Astrocyte (in vitro differentiated cells and primary cell): ENCODE measurements at regions not wholly inside any gene's neighbourhood (a gene's known extent, or its start where the extent isn't known, plus 50 kb on each side); places are given as distances from the start of the nearest gene placed in this dataset.

Source experiments
- DNase-seq: peaks from one replicate; pipeline ENCODE4 v3.0.0-alpha.2; 2010; ENCODE audit warnings: low read depth
- FAIRE-seq: peaks from 2 replicates; lab custom pipeline; 2011; peaks lifted over from hg19 to GRCh38; lab: Jason Lieb, UNC
- H2AFZ ChIP-seq: 2 replicates; pipeline ENCODE4 v1.6.0; 2012; ENCODE audit warnings: low read depth, low read length, inconsistent platforms
- H3K27ac ChIP-seq: 2 replicates; pipeline ENCODE4 v1.5.1; 2011; ENCODE audit warnings: low read depth, low read length, inconsistent platforms
- H3K27me3 ChIP-seq: 2 replicates; pipeline ENCODE4 v1.6.0; 2011; ENCODE audit warnings: low read length, inconsistent platforms; ENCODE audit not compliant: insufficient read depth
- H3K36me3 ChIP-seq: 2 replicates; pipeline ENCODE4 v1.5.1; 2011; ENCODE audit warnings: low read length, inconsistent platforms; ENCODE audit not compliant: insufficient read depth
- H3K4me1 ChIP-seq: 2 replicates; pipeline ENCODE4 v1.5.1; 2011; ENCODE audit warnings: low read length, inconsistent platforms; ENCODE audit not compliant: insufficient read depth
- H3K4me2 ChIP-seq: 2 replicates; pipeline ENCODE4 v1.6.0; 2012; ENCODE audit warnings: low read length, inconsistent platforms
- H3K4me3 ChIP-seq: 2 replicates; pipeline ENCODE4 v1.5.1; 2011; ENCODE audit warnings: low read depth, mild to moderate bottlenecking, low read length, inconsistent platforms; ENCODE audit not compliant: insufficient read depth
- H3K79me2 ChIP-seq: 2 replicates; pipeline ENCODE4 v1.6.0; 2012; ENCODE audit warnings: mild to moderate bottlenecking, low read length, inconsistent platforms; ENCODE audit not compliant: insufficient read depth
- H3K9ac ChIP-seq: 2 replicates; pipeline ENCODE4 v1.6.0; 2012; ENCODE audit warnings: mild to moderate bottlenecking, low read length, inconsistent platforms
- H3K9me3 ChIP-seq: 2 replicates; pipeline ENCODE4 v1.5.1; 2012; ENCODE audit warnings: low read depth, mild to moderate bottlenecking, low read length, inconsistent platforms; ENCODE audit not compliant: insufficient read depth
- H4K20me1 ChIP-seq: 2 replicates; pipeline ENCODE4 v1.6.0; 2012; ENCODE audit warnings: low read length, inconsistent platforms; ENCODE audit not compliant: insufficient read depth
- H3K27ac Mint-ChIP-seq: one replicate; pipeline ENCODE4 v1.8.0; 2021; ENCODE audit warnings: mild to moderate bottlenecking, mixed read lengths; ENCODE audit not compliant: unreplicated experiment
- H3K27me3 Mint-ChIP-seq: one replicate; pipeline ENCODE4 v1.8.0; 2021; ENCODE audit warnings: low read depth, mixed read lengths; ENCODE audit not compliant: unreplicated experiment
- H3K36me3 Mint-ChIP-seq: one replicate; pipeline ENCODE4 v1.8.0; 2021; ENCODE audit warnings: low read depth, mixed read lengths; ENCODE audit not compliant: unreplicated experiment
- H3K4me1 Mint-ChIP-seq: one replicate; pipeline ENCODE4 v1.8.0; 2021; ENCODE audit warnings: low read depth, mixed read lengths; ENCODE audit not compliant: unreplicated experiment
- H3K4me3 Mint-ChIP-seq: one replicate; pipeline ENCODE4 v1.8.0; 2021; ENCODE audit warnings: mild to moderate bottlenecking, moderate library complexity, mixed read lengths; ENCODE audit not compliant: unreplicated experiment
- H3K9me3 Mint-ChIP-seq: one replicate; pipeline ENCODE4 v1.8.0; 2021; ENCODE audit warnings: mild to moderate bottlenecking, mixed read lengths; ENCODE audit not compliant: unreplicated experiment
- CTCF ChIP-seq: IDR thresholded peaks from 2 replicates; pipeline ENCODE4 v1.5.1; 2011; ENCODE audit warnings: low read depth, mild to moderate bottlenecking, inconsistent platforms, low read length, moderate library complexity; ENCODE audit not compliant: insufficient read depth
- EZH2 ChIP-seq: IDR thresholded peaks from 2 replicates; pipeline ENCODE4 v1.6.1; 2012; ENCODE audit warnings: mild to moderate bottlenecking, low read length, inconsistent platforms; ENCODE audit not compliant: insufficient read depth

- FAIRE-seq = no peak
- H3K9ac ChIP-seq = no peak overlapping the region
Measured at GRCh38 chr3:104642827-104643226, 723.9 kb upstream of the ALCAM start.

DNA sequence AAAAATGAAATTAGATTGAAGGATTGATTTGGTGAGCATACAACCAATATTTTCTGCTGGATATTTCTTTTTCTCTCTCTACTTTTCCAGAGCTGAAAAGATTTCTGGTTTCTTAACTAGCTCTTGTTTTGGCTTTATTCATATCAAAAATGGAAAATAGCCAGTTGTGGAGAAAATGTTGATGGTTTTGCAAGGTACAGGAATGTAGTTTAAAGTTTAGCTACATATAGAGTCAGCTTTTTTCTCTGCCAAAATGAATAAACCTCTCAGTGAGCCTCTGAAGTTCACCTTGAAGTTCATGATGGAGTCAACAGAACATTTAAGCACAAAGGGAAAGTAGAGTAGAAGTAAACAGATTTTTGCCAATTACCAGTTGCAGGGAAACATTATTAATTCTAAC, 720.5 kb upstream of the ALCAM start:
- H3K9me3 ChIP-seq = no peaks in the 10 kb centered on the region
- H3K4me3 Mint-ChIP-seq = no peak overlapping the region
- TF ChIP-seq EZH2 = no peak
- no peak for TF ChIP-seq CTCF
- H3K4me2 ChIP-seq = no peak overlapping the region
- H3K27me3 Mint-ChIP-seq = no peaks in the 10 kb centered on the region
- no peaks in the 10 kb centered on the region for H3K9me3 Mint-ChIP-seq
- H3K4me1 ChIP-seq = no peaks in the 10 kb centered on the region
- no peaks in the 10 kb centered on the region for H3K4me1 Mint-ChIP-seq
- H2AFZ ChIP-seq = no peak overlapping the region
- no peak overlapping the region for H3K27ac ChIP-seq
- no peaks in the 10 kb centered on the region for H3K36me3 ChIP-seq
- no peaks in the 10 kb centered on the region for H4K20me1 ChIP-seq
- FAIRE-seq = no peak
- no peaks in the 10 kb centered on the region for H3K36me3 Mint-ChIP-seq
- no peaks in the 10 kb centered on the region for H3K27me3 ChIP-seq
- H3K9ac ChIP-seq = no peak overlapping the region
- no peaks in the 10 kb centered on the region for H3K79me2 ChIP-seq
- DNase-seq = no peak
- no peak overlapping the region for H3K27ac Mint-ChIP-seq
- H3K4me3 ChIP-seq = no peak overlapping the region

More at GRCh38 chr3:104642827-104643226, 723.9 kb upstream of the ALCAM start:
- peaks cover 5% of the 10 kb centered on the region for H3K9me3 Mint-ChIP-seq
- no peak overlapping the region for H3K27ac Mint-ChIP-seq
- no peaks in the 10 kb centered on the region for H3K9me3 ChIP-seq
- H3K4me3 ChIP-seq = no peak overlapping the region
- no peak overlapping the region for H3K4me3 Mint-ChIP-seq
- H2AFZ ChIP-seq = no peak overlapping the region
- no peaks in the 10 kb centered on the region for H3K79me2 ChIP-seq
- H3K4me2 ChIP-seq = no peak overlapping the region
- no peak overlapping the region for H3K27ac ChIP-seq
- H3K36me3 Mint-ChIP-seq = no peaks in the 10 kb centered on the region
- H3K36me3 ChIP-seq = no peaks in the 10 kb centered on the region
- DNase-seq = no peak
- TF ChIP-seq EZH2 = no peak
- no peak for TF ChIP-seq CTCF
- H3K27me3 ChIP-seq = no peaks in the 10 kb centered on the region
- no peaks in the 10 kb centered on the region for H3K4me1 ChIP-seq
- no peaks in the 10 kb centered on the region for H4K20me1 ChIP-seq
- H3K4me1 Mint-ChIP-seq = no peaks in the 10 kb centered on the region
- H3K27me3 Mint-ChIP-seq = no peaks in the 10 kb centered on the region

GRCh38 chr3:104648823-104649222, 717.9 kb upstream of the ALCAM start:
- H3K27ac ChIP-seq = no peak overlapping the region
- H3K4me3 ChIP-seq = no peak overlapping the region
- Mint-ChIP-seq H3K27me3 (no peaks in the 10 kb centered on the region), H3K9me3 (peaks cover 2% of the 10 kb centered on the region), H3K4me1 (no peaks in the 10 kb centered on the region), H3K4me3 (no peak overlapping the region), H3K36me3 (no peaks in the 10 kb centered on the region), H3K27ac (no peak overlapping the region)
- H3K4me2 ChIP-seq = no peak overlapping the region
- no peak overlapping the region for H2AFZ ChIP-seq
- no peaks in the 10 kb centered on the region for H3K36me3 ChIP-seq
- H3K9me3 ChIP-seq = no peaks in the 10 kb centered on the region
- no peaks in the 10 kb centered on the region for H4K20me1 ChIP-seq
- DNase-seq = no peak
- no peaks in the 10 kb centered on the region for H3K79me2 ChIP-seq
- no peaks in the 10 kb centered on the region for H3K4me1 ChIP-seq
- no peak overlapping the region for H3K9ac ChIP-seq
- TF ChIP-seq EZH2 = no peak
- TF ChIP-seq CTCF = no peak
- H3K27me3 ChIP-seq = no peaks in the 10 kb centered on the region
- FAIRE-seq = no peak
